ENCODE measurements at regions not wholly inside any gene's neighbourhood (a gene's known extent, or its start where the extent isn't known, plus 50 kb on each side); places are given as distances from the start of the nearest gene placed in this dataset.
"Not testable (repeated sequence)": the region's sequence is repeated elsewhere in the genome, so short reads cannot be mapped to it uniquely, and the experiment has no call there.

DNA sequence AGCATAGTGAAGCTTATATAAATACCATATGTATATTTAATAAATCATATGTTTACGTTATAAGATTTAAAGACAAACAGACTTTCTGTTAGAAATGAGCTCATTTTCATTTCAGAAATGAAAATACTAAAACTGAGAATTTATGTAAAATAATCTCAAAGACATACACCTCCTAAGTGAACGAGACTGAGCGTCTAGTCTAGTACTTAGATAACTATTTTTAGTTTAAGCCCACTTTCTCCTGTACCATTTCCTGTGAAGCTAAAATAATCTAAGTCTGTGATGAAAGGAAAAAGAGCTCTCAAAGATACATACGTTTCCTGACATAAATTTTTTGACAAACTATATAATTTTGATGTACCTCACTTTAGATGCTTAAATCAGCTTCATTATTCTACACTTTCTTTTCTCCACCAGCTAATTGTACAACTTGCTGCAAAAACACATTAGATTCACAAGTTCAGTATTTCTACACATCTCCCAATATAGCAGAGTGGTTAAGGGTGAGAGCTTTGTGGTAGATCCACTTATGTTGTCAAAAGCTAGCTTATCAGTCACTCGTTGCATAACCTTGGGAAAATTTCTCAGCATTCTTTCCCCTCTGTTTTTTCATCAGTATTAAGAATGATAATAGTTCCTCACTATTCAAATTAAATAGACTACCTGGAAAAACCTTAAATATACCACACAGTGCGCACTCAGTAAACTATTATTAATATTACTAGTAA is 703.0 kb downstream of the PLOD2 start:
- TF ChIP-seq, protein P1, sequence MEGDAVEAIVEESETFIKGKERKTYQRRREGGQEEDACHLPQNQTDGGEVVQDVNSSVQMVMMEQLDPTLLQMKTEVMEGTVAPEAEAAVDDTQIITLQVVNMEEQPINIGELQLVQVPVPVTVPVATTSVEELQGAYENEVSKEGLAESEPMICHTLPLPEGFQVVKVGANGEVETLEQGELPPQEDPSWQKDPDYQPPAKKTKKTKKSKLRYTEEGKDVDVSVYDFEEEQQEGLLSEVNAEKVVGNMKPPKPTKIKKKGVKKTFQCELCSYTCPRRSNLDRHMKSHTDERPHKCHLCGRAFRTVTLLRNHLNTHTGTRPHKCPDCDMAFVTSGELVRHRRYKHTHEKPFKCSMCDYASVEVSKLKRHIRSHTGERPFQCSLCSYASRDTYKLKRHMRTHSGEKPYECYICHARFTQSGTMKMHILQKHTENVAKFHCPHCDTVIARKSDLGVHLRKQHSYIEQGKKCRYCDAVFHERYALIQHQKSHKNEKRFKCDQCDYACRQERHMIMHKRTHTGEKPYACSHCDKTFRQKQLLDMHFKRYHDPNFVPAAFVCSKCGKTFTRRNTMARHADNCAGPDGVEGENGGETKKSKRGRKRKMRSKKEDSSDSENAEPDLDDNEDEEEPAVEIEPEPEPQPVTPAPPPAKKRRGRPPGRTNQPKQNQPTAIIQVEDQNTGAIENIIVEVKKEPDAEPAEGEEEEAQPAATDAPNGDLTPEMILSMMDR (IDR thresholded peaks at IDR 0.05; ENCODE audit: low read depth, low read length, missing control alignments) = no peak
- Histone ChIP-seq H3K27me3 (replicated peaks) (no peaks in the 10 kb centered on the region), H3K4me3 (ENCODE audit: low read depth, low read length) (no peak overlapping the region), H3K27ac (no peak overlapping the region), H3K36me3 (replicated peaks) (no peaks in the 10 kb centered on the region)
- DNase-seq = peak; percentile 12
- in situ Hi-C loops (cut with HindIII; ENCODE audit: low pct_ligation_motif_present, low sequenced_read_pairs) = no loop called here

DNA sequence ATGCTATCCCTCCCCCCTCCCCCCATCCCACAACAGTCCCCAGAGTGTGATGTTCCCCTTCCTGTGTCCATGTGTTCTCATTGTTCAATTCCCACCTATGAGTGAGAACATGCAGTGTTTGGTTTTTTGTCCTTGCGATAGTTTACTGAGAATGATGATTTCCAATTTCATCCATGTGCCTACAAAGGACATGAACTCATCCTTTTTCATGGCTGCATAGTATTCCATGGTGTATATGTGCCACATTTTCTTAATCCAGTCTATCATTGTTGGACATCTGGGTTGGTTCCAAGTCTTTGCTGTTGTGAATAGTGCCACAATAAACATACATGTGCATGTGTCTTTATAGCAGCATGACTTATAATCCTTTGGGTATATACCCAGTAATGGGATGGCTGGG is 701.3 kb downstream of the PLOD2 start:
- H3K4me3 ChIP-seq (ENCODE audit: low read depth, low read length); H3K36me3 ChIP-seq (replicated peaks); in situ Hi-C loops (cut with HindIII; ENCODE audit: low pct_ligation_motif_present, low sequenced_read_pairs); H3K27me3 ChIP-seq (replicated peaks); H3K27ac ChIP-seq; DNase-seq: not testable (repeated sequence)

DNA sequence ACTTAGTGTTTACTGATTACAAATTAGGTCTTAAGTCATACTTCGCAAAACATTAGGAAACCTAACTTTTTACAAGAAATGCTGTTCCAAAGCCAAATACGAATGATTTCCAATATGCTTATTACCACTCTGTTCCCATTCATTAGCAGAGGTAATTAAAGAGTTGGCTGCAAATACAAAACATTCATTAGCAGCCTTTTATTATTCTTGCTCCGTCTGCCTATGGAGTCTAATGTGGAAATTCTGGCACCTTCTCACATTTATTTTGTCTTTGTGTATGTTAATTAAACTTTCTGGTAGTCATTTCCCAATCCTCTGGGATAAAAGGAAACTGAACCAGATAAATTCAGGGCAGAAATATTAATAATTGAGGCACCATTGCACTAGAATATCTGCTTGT is 689.0 kb downstream of the PLOD2 start:
- DNase-seq = no peak
- in situ Hi-C loops (cut with HindIII; ENCODE audit: low pct_ligation_motif_present, low sequenced_read_pairs) = no loop called here
- Histone ChIP-seq H3K36me3 (replicated peaks) (no peaks in the 10 kb centered on the region), H3K4me3 (ENCODE audit: low read depth, low read length) (no peak overlapping the region), H3K27me3 (replicated peaks) (no peaks in the 10 kb centered on the region), H3K27ac (no peak overlapping the region)
- TF ChIP-seq, protein P1 (IDR thresholded peaks at IDR 0.05; ENCODE audit: low read depth, low read length, missing control alignments) = no peak

DNA sequence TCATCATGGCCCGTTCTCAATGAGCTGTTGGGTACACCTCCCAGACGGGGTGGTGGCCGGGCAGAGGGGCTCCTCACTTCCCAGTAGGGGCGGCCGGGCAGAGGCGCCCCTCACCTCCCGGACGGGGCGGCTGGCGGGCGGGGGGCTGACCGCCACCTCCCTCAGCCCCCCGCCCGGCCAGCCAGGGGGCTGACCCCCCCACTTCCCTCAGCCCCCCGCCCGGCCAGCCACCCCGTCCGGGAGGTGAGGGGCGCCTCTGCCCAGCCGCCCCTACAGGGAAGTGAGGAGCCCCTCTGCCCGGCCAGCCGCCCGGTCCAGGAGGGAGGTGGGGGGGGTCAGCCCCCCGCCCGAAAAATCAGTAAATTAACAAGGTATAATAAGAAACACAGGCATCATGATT is 678.2 kb downstream of the PLOD2 start:
- DNase-seq; in situ Hi-C loops (cut with HindIII; ENCODE audit: low pct_ligation_motif_present, low sequenced_read_pairs); H3K36me3 ChIP-seq (replicated peaks); H3K27me3 ChIP-seq (replicated peaks); H3K4me3 ChIP-seq (ENCODE audit: low read depth, low read length); H3K27ac ChIP-seq: not testable (repeated sequence)

DNA sequence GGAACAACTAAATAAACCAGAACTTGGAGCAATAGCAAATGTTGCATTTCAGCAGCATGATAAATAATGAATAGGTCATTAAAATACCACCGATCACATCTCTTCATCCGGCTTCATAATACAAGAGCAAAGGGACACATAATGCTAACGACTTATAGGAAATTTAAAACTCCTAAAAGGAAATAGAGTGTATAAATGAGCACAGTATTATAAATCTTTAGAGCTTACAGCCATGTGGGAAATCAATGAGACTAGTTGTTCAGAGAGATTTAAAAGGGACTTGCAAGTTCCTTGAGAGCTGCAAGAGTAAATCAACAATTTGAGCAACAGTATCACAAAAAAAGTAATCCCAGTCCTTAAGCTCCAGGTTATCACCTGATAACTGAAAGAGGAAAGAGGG is 677.0 kb downstream of the PLOD2 start:
- TF ChIP-seq, protein P1 (IDR thresholded peaks at IDR 0.05; ENCODE audit: low read depth, low read length, missing control alignments) = no peak
- no peak for DNase-seq
- Histone ChIP-seq H3K27ac (no peak overlapping the region), H3K27me3 (replicated peaks) (no peaks in the 10 kb centered on the region), H3K4me3 (ENCODE audit: low read depth, low read length) (no peak overlapping the region), H3K36me3 (replicated peaks) (no peaks in the 10 kb centered on the region)
- in situ Hi-C loops (cut with HindIII; ENCODE audit: low pct_ligation_motif_present, low sequenced_read_pairs) = no loop called here

DNA sequence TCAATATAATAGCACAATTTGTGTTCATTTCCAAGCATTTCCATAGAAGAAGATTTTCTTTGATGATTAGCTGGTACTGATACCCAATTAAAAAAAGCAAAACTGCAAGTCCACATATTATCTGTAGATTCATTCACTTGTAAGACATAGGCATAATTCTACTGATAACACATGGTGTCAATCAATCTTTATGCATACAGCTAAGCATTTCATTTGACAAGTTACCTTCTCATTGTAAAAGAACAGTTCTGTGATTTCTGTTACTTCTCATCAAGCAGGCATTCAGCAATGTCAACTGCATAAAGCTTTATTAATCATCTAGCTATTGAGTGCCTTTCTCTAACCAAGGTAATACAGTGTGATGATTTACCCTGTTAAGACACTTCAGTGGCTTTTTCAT is 672.0 kb downstream of the PLOD2 start:
- Histone ChIP-seq H3K36me3 (replicated peaks) (no peaks in the 10 kb centered on the region), H3K27ac (no peak overlapping the region), H3K4me3 (ENCODE audit: low read depth, low read length) (no peak overlapping the region), H3K27me3 (replicated peaks) (no peaks in the 10 kb centered on the region)
- DNase-seq = no peak
- TF ChIP-seq, protein P1 (IDR thresholded peaks at IDR 0.05; ENCODE audit: low read depth, low read length, missing control alignments) = no peak
- in situ Hi-C loops (cut with HindIII; ENCODE audit: low pct_ligation_motif_present, low sequenced_read_pairs) = no loop called here
